ENCODE measurements at regions not wholly inside any gene's neighbourhood (a gene's known extent, or its start where the extent isn't known, plus 50 kb on each side); places are given as distances from the start of the nearest gene placed in this dataset.

DNA sequence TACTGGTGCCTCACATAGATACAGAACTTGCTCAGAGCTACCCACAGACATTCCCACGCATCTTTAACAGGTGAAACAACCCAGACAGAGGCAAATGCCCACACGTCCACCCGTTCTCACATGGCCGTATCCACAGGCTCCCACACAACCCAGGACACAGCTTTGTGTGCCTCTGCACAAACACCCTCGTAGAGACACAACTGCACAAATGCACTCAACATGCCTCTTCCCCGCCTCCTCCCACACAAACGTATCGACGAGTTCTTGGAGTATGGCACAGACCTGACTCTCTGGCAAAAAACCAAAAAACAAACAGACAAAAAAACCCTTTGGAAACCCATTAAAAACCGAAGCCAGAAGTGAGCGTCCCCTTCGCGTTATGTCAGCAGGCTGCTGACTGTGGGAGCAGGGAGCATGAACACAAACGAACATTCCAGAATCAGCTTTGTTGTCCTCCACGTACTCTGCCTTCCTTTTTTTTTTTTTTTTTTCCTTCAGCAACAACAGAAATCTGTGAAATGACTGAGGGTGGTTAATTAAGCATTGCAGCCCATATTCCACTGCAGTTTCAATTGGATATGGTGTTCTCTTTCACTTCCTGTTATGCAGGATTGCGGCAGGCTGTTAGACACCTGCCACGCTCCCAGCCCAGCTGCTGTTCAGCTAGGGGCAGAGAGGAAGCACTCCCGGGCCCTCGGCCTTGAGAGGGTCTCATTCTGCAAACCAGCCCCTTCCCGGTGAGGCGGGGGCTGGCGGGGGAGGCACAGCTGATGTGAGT lies 313.7 kb downstream of the MAF start:
- H3K27ac Mint-ChIP-seq (ENCODE audit: unreplicated experiment) = no peak overlapping the region
- H3K27me3 Mint-ChIP-seq (ENCODE audit: unreplicated experiment) = peaks cover 11% of the 10 kb centered on the region
- peaks cover 8% of the 10 kb centered on the region for H3K4me1 Mint-ChIP-seq (ENCODE audit: unreplicated experiment)
- peaks cover under 1% of the 10 kb centered on the region for H3K9me3 Mint-ChIP-seq (ENCODE audit: unreplicated experiment)
- H3K36me3 Mint-ChIP-seq (ENCODE audit: unreplicated experiment) = no peaks in the 10 kb centered on the region
- no peak for TF ChIP-seq CTCF (IDR thresholded peaks at IDR 0.05)
- no peak overlapping the region for H3K4me3 Mint-ChIP-seq (ENCODE audit: unreplicated experiment)
- no peak for DNase-seq (ENCODE audit: extremely low spot score, unreplicated experiment)

DNA sequence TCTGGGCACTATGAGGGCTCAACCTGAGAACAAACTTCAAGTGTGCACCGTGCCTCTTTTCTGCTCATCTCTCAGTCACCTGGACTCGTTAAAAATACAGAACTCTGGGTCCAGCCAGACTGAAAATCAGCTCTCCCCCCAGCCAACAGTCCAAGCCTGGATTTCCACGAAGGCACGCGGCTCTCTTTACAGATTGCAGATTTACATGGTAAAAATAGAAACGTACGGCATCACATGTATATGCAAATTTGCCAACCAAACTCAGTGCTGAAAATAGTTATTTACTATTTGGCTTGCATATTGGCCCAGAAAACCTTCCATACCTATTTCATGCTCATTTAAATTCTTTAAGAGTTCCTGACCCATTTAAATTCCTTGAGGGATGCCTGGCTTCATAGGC lies 315.8 kb downstream of the MAF start:
- TF ChIP-seq CTCF (IDR thresholded peaks at IDR 0.05) = no peak
- Mint-ChIP-seq H3K4me3 (ENCODE audit: unreplicated experiment) (no peak overlapping the region), H3K27ac (ENCODE audit: unreplicated experiment) (no peak overlapping the region), H3K4me1 (ENCODE audit: unreplicated experiment) (peaks cover 8% of the 10 kb centered on the region), H3K36me3 (ENCODE audit: unreplicated experiment) (no peaks in the 10 kb centered on the region), H3K27me3 (ENCODE audit: unreplicated experiment) (peaks cover 13% of the 10 kb centered on the region), H3K9me3 (ENCODE audit: unreplicated experiment) (no peaks in the 10 kb centered on the region)
- DNase-seq (ENCODE audit: extremely low spot score, unreplicated experiment) = no peak

GRCh38 chr16:79283578-79283977 lies 317.0 kb downstream of the MAF start:
- Mint-ChIP-seq H3K4me3 (ENCODE audit: unreplicated experiment) (no peak overlapping the region), H3K36me3 (ENCODE audit: unreplicated experiment) (no peaks in the 10 kb centered on the region), H3K27me3 (ENCODE audit: unreplicated experiment) (peaks cover 20% of the 10 kb centered on the region), H3K27ac (ENCODE audit: unreplicated experiment) (no peak overlapping the region), H3K4me1 (ENCODE audit: unreplicated experiment) (peaks cover 8% of the 10 kb centered on the region), H3K9me3 (ENCODE audit: unreplicated experiment) (no peaks in the 10 kb centered on the region)
- no peak for DNase-seq (ENCODE audit: extremely low spot score, unreplicated experiment)
- TF ChIP-seq CTCF (IDR thresholded peaks at IDR 0.05) = no peak

- TF ChIP-seq CTCF (IDR thresholded peaks at IDR 0.05) = no peak
- H3K9me3 Mint-ChIP-seq (ENCODE audit: unreplicated experiment) = no peaks in the 10 kb centered on the region
These were observed 317.7 kb downstream of the MAF start for GRCh38 chr16:79282806-79283205.

GRCh38 chr16:79278506-79278905 lies 322.0 kb downstream of the MAF start:
- Mint-ChIP-seq H3K4me1 (ENCODE audit: unreplicated experiment) (no peaks in the 10 kb centered on the region), H3K36me3 (ENCODE audit: unreplicated experiment) (no peaks in the 10 kb centered on the region), H3K27ac (ENCODE audit: unreplicated experiment) (no peak overlapping the region), H3K27me3 (ENCODE audit: unreplicated experiment) (peaks cover 12% of the 10 kb centered on the region), H3K4me3 (ENCODE audit: unreplicated experiment) (no peak overlapping the region), H3K9me3 (ENCODE audit: unreplicated experiment) (no peaks in the 10 kb centered on the region)
- DNase-seq (ENCODE audit: extremely low spot score, unreplicated experiment) = no peak
- TF ChIP-seq CTCF (IDR thresholded peaks at IDR 0.05) = no peak

More at GRCh38 chr16:79282806-79283205, 317.7 kb downstream of the MAF start:
- no peak overlapping the region for H3K4me3 Mint-ChIP-seq (ENCODE audit: unreplicated experiment)
- no peak overlapping the region for H3K27ac Mint-ChIP-seq (ENCODE audit: unreplicated experiment)
- no peaks in the 10 kb centered on the region for H3K36me3 Mint-ChIP-seq (ENCODE audit: unreplicated experiment)
- H3K4me1 Mint-ChIP-seq (ENCODE audit: unreplicated experiment) = peaks cover 8% of the 10 kb centered on the region
- H3K27me3 Mint-ChIP-seq (ENCODE audit: unreplicated experiment) = peaks cover 20% of the 10 kb centered on the region
- DNase-seq (ENCODE audit: extremely low spot score, unreplicated experiment) = no peak

Data from osteocyte (in vitro differentiated cells).